GM19240 (cell line): ENCODE measurements at regions not wholly inside any gene's neighbourhood (a gene's known extent, or its start where the extent isn't known, plus 50 kb on each side); places are given as distances from the start of the nearest gene placed in this dataset.

ENCODE experiments used
- DNase-seq: peaks from one replicate; pipeline ENCODE4 v3.0.0; 2011; ENCODE audit warnings: low spot score; ENCODE audit not compliant: insufficient read length

DNA sequence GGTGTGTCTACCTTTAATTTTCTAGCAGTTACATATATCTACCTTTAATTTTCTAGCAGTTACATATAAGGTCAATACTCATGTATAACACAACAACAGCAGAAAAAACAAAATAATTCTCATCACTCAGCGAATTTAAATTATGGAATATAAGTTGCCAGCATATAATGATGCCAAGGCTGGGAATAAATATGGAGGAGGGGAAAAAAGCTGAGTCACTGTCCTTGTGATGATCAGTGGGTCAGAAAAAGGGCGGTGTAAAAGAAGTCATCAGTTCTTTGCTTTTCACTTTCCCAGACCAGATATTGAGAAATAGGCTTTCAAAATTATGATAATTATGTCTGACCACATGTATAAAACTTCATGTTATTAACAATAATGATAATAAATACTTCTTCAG, 1471.7 kb downstream of the CDH8 start:
- DNase-seq: no peak

DNA sequence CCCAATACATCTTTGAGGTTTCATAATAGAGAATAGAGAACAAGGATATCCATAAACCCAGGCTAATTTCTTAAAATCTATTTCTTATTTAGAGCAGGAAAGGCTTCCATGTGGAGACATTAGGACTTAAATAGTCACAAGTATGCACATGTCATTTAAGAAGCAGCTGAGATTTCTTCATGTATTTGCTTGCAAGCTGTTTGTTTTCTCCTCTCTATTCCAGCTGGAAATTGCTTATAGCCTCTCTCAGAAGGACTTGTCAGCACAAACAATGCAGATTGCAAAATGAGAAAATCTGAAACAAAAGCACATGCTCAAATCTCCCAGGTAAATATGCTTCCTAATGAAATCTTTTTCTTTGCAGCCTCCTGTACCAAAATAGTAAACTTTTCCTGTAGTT, 1473.1 kb downstream of the CDH8 start:
- DNase-seq: no peak

DNA sequence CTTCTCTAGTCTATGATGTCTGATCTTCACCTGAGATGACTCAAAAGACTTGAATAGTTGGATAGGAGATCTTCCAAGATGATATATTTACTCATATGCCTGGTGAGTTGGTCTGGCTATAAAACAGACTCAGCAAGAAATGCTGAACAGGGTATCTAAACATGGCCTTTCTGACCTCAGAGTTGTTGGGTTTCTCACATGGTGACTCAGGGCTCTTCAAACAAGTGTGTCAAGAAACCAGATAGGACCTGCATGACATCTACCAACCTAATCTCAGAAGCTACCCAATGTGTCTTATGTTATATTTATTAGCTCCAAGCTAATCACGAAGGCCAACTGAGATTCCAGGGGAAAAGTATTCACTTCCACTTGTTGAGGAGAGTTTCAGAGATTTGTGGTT, 1477.3 kb downstream of the CDH8 start:
- no peak for DNase-seq

DNA sequence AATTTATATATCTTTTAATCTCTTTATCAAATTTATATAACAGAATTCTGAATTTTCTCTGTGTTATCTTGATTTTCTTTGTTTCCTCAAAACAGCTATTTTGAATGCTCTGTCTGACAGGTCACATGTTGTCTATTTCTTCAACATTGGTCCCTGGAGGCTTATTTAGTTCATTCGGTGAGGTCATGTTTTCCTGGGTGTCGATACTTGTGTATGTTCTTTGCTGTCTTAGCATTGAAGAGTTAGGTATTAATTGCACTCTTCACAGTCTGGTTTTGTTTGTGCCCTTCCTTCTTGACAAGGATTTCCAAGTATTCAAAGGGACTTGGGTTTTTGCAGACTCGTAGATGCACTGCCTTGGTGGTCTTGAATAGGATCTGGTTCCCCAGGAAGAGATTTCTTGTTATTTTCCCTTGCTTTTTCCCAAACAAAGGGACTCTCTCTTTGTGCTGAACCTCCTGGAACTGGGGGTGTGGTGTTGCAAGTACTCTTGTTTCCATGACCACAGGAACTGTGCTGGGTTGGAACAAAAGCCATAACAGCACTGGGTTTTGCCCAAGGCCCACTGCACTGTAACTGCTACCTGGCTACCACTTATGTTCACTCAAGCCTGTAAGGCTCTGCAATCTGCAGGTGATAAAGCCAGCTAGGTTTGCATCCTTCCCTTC, 1483.0 kb downstream of the CDH8 start:
- no peak for DNase-seq

DNA sequence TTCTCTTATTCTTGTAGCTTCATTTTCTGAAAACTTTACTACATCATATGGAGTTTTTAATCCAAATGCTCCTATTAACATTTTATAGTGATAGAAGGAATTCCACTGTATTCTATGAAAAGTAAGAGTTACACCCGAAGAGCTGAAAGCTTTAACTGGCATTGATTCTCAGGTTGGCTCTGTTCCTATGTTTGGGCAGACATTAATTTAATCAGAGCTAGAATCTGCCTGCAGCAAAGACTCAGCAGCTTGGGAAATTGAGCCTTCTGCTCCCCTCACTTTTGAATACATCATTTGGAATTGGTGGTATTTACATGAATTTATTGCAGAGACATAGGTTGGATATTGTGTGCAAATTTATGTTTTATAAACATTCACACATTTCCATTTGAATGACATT, 1494.7 kb downstream of the CDH8 start:
- no peak for DNase-seq

DNA sequence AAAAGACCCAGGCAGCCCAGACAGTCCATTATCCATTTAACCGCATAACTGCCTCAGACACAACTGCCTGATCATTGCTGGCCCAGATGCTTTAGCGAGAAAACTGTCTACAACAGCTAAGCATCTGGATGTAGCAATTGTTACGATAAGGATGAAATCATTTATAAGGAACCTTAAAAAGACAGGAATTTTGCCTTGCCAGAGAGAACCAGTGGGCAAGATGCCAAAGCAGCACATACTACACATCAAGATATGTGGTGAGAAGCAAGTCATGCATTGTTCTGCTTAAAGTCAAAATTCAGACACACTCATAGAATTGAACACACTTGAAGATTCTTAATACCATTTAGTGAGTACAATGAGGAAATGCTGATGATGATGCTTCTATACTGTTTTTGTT, 1525.3 kb downstream of the CDH8 start:
- DNase-seq: no peak

DNA sequence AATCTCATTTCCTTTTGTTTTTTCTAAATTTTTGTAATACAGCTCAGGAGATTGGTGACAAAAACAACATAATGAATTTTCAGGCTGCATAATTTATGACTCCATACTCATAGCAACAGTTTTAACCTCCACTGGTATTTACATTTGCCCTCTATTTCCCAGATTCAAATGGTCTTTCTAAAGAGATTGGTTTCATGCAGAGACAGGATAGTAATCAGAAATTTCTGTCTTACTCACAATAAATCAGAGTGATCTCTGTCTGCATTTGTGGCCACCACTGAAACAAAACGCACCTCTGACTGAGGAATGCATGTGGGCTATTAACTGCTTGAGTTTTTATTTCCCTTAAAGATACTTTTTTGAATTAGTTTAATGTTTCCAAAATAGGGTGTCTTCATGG, 1526.0 kb downstream of the CDH8 start:
- DNase-seq: no peak

DNA sequence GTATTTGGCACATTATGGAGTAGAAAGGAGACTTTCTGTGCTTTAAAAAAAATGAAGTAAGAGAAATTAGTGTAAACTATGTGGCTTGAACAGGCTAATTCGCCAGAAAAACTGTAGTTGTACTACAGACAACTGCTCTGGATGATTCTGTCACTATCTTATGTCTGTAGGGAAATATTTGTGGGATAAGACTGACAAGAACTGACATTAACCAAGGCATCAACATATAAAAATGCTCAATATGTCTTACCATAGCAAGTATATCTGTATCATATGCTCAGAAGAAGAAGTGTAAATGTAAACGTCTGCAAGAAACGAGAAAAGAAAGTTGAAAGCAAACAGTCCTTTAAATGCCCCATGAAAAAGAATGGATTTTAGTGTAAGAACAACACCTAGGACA, 1545.0 kb downstream of the CDH8 start:
- no peak for DNase-seq

DNA sequence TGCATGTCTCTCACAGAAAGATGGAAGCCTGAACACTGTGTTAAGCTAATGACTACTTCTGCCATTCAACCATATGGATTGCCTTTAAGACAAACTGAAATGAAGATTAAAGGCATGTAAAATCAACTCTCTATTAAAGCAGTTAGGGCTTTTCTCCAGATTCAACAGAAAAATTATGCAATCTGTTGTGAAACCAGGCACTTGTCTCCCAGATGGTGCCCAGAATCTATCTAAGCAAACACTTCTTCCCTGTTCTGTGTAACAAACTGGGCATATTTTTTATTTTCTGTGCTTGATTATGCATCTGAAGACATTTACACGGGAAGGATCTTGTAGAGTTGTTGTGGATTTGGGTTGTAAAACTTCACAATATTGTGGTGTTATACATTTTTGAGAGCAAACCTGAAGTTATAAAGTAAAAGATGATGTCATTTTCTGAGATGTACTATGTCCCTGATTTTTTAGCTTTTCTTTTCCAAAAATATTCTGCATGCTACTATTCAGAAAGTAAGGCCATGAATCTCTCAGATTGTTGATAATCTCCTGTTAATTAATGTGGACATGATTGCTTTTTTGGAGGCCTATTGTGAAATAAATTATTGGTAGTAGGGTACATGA, 1550.3 kb downstream of the CDH8 start:
- no peak for DNase-seq

DNA sequence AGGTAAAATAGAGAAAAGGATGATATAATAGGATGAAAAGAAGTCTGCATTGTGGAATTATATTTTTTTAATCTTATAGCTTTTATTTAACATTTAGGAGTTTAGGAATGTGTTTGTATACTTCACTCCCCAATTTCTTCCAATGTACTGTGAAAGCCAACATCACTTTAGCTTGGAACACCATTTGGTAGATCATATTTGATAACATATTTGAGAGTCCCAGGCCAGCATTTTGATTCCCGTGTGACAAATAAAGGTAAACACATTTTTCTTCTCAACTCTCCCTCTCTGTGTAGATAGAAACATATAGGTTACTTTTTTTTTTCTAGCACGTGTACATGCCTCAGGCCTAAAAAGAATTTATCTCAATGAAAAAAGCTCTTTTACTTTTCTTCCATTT, 1551.3 kb downstream of the CDH8 start:
- no peak for DNase-seq

DNA sequence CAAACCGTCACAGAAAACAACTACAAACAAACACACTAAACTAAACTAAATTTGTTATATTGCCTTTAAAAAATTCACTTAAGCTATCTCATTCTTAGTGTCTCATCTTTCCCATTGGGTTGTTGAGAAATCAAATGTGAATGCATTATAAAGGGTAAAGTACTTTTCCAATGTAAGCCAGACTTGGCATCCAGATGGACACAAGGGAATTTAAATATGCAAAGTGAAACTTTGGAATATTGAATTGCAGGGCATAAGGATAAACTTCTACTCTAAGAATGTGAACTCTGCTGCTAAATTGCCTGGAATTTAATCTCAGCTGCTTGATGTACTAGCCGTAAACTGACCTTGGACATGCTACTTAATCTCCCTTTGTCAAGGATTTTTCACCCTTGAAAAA, 1554.6 kb downstream of the CDH8 start:
- DNase-seq: no peak

DNA sequence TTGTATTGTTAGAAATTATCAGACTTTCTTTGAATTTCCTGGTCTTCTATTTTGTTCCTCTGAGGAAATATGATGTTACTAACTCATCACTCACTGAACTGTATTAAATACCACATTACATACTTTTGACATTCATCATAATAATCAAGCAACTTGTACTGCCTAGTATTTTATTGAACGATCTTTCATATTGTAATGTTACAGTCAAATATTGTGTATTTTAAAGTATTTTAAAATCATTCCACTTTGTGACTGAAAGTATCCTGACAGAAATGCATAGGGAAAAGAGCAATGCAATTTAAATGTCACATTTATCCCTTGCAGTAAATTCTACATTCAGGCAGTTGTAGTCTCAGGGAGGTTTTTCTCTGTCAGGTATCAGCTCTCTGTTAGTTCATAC, 1557.4 kb downstream of the CDH8 start:
- no peak for DNase-seq

DNA sequence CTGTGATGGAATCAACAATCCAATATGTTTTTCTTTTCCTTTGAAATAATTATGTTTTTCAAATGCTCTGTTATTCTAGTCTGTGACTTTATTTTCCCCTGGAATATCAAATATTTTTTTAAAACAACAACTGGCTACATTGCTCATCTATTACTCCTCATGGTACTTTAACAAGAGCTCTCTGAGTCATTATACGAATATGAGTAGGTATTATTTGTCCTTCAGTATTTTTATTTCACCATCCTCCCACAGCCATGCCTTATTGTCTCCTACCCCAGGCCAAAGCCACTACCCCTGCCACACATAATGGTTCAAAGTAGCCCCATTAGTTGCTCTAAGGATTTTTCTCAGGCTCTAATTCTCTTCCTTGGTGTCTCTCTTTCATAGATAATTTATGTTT, 1572.3 kb downstream of the CDH8 start:
- DNase-seq: no peak

DNA sequence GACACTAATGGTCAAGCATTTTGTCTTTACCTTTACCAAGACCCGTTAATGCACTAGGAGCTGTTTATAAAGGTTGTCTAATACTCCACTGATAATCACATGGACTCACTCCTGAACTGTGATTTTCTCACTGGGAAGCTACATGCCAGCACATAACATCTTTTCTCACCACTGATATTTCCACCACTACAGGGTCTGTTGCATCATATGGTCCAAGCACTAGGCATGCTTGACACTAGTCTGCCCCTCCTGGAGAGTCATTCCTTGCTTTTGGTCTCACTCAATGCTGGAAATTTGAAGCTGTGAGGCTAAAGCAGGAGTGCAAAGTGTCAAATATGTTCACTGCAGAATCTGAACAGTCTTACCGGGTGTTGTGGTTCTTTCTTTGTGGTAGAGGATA, 1576.8 kb downstream of the CDH8 start:
- DNase-seq: no peak

DNA sequence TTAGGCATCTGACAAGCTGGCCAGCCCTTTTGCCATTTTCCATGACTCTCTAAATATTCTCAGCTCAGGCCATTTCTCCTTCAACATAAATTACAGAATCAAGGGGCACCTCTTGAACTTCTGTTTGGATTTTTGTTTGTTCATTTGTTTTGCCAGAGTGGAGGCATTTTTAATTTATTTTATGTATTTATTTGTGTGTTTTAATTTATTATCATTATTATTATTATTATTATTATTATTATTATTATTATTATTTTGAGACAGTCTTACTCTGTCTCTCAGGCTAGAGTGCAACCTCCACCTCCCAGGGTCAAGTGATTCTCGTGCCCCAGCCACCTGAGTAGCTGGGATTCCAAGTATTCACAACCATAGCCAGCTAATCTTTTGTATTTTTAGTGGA, 1578.0 kb downstream of the CDH8 start:
- no peak for DNase-seq

DNA sequence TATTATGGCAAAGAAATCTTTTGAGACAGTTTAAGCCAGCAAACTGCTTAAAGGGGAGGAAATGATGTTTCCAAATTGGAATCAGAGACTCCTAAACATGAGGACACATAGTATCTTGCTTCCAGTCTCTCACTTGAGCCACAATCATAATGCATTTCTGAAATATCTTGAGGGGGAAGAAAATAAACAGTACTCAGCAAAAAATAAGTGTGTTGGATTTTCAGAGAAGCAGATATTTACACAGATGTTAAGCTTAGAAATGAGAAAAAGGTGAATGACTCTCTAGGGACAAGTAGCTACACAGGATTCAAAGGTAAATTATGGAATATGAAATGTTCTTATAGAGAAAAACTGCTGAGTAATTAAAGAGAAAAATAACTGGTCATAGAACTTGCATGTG, 1583.6 kb downstream of the CDH8 start:
- DNase-seq: no peak

DNA sequence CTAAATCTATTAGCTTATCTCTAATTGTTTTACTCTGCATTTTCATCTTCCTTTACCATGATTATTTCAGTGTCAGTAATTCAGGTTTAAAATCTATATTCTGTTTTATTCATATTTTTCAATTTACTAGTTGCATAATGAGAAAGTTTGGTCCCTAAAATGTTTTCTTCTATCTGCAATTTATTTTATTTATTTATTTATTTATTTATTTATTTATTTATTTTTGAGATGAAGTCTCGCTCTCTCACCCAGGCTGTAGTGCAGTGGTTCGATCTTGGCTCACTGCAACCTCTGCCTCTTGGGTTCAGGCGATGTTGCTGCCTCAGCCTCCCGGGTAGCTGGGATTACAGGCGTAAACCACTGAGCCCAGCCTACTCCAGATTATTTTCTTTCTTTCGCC, 1597.3 kb downstream of the CDH8 start:
- no peak for DNase-seq

DNA sequence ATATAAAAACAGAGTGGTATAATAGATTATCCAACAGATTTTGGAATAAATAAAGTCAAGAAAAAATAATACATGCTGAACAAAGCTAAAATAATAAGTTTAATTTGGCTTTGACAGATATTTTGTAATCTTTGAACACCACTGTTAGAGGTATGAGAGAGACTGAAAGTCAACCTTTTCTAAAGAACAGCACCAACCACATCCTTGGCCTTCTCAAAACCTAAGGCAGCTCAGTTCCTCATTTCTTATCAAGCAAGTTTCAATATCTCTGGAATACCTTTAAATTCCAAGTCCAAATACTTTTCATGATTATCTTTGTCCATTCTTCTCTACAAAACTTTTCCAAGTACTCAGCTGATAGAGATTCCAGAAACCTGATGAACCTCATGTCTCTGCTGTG, 1603.8 kb downstream of the CDH8 start:
- no peak for DNase-seq

DNA sequence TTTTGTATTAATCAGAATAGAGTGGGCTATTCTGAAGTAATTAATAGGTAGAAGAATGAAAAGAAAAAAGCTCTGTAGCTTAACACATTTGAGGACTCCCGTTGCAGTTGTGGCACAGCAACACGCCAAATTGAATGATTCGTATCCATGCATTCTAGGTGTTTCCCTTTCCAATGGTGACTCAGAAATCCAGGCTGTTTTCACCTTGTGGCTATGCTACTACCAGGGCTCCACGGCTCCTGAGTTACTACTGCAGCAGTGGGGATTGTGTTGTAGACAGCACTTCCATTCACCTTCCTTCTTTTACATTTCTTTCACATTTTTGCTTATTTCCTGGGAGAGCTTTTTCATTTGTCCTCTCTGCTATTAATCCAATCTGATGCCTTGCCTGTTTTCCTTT, 1616.4 kb downstream of the CDH8 start:
- DNase-seq: no peak

DNA sequence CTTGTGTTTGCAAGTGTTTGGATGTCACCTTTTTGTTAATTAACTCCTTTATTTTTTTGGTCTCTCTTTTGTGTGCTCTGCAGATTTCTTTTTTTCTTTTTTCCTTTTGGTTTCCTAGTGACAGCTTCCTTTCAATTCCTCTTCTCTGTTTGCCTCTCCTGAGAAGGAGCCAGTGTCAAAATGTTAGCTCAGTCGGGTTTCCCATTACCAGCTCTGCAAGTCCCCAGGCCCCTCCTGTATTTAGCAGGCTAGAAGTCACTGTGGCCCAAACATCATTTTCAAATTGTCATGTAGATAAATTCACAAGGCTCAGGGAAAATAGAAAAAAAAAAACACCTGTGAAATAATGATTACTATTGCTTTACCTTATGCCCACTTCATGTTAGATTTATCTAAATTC, 1621.6 kb downstream of the CDH8 start:
- DNase-seq: no peak

DNA sequence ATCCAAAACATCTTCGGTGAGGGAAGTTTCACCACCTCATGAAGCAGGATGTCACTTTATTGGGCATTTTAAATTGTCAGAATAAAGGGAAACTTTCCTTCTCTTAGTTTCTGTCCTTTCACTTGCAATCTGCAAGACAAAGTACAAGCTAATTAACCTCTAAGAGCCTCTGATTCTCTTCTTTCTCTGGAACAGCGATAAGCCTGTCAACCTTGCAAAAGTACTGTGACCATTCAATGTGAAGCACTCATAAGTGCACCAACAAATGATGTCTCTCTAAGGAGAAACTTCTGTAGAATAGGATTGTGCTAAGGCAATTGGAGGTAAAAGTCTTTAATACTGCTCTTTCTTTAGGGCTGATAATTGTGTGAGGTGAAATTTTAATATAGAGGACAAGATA, 1622.3 kb downstream of the CDH8 start:
- no peak for DNase-seq

DNA sequence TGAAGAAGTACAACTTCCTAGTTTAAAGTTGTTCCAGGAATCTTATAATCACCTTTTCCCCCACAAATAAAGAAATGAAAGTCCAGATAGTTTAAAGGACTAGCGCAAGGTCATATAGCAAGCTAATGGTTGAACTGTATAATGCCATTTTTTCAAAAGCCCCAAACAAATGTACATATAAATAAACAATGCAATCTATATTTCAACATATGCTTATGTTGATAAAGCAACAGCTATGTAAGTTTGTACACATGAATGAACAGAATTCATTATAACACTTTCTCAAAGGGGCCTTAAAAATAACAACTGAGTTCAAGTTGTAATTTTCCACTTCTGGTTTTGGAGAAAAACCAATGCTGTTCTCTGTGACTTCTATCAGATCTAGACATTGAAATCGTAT, 1628.6 kb downstream of the CDH8 start:
- no peak for DNase-seq

DNA sequence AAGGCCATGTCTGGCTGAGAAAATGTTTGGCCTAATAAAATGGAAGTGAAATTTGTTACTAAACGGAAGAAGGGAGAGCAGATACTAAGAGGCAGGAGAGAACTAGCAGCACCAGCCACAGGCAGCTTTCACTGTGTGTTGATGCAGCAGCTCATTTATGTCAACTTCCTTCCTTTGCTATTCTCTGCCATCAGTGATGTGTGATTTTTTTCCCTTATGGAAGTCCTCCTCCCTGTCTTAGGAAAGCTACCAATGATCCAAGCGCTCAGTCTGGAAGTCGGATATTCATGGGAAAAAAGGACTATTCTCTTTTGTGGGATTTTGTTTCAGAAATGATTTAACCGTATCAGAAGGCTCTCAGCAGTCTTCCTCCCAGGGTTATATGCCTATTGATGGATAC, 1629.2 kb downstream of the CDH8 start:
- DNase-seq: no peak

DNA sequence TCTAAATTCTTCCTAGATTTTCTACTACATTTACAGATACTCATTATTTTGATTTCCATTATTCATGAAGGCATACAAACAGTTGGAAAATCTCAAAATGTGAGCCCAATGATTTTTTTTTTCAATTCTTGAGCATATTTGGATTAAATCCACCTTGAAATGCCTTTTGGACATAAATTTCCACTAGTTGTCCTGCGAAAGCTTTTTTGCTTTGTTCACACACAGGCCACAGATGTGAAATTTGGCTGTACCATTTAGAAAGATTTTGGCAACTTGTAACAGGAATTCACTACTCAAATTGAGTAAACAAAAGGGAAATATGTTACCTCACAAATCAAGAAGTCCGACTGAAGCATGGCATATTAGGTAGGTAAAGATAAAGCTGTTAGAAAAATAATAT, 1631.0 kb downstream of the CDH8 start:
- no peak for DNase-seq
